ENCODE measurements at regions not wholly inside any gene's neighbourhood (a gene's known extent, or its start where the extent isn't known, plus 50 kb on each side); places are given as distances from the start of the nearest gene placed in this dataset.
"Not testable (repeated sequence)": the region's sequence is repeated elsewhere in the genome, so short reads cannot be mapped to it uniquely, and the experiment has no call there.

DNA sequence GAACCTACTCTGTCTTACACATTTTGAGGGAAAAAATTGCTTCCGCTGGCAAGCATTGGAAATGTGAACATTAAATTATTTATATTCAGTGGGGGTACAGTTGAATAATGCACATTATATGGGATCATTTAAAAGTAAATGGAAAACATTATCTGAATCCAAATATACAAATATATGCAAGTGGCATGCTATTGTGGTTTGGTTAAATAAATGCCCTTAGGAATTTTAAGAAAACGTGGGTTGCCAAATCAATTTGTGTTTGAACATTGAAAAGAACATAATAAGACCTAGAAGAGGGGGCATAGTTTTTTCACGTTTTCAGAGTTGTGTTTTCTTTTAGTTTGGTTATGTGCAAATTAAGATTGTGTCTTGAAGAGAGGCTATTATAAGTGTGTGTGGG is 230.5 kb upstream of the PRKX start:
- no peaks in the 10 kb centered on the region for H3K27me3 ChIP-seq (ENCODE audit: insufficient read depth, low read length)
- no peak overlapping the region for H3K27ac ChIP-seq (ENCODE audit: low read length)
- no peak overlapping the region for H3K4me3 ChIP-seq (ENCODE audit: low read length)
- no peak overlapping the region for H3K9ac ChIP-seq (ENCODE audit: low read depth, low read length)
- H3K9me3 ChIP-seq (ENCODE audit: insufficient read depth, low read depth, low read length), result no peaks in the 10 kb centered on the region
- no peaks in the 10 kb centered on the region for H3K36me3 ChIP-seq (ENCODE audit: insufficient read depth, low read depth, low read length)
- no peaks in the 10 kb centered on the region for H3K4me1 ChIP-seq (ENCODE audit: insufficient read depth, low read length)

DNA sequence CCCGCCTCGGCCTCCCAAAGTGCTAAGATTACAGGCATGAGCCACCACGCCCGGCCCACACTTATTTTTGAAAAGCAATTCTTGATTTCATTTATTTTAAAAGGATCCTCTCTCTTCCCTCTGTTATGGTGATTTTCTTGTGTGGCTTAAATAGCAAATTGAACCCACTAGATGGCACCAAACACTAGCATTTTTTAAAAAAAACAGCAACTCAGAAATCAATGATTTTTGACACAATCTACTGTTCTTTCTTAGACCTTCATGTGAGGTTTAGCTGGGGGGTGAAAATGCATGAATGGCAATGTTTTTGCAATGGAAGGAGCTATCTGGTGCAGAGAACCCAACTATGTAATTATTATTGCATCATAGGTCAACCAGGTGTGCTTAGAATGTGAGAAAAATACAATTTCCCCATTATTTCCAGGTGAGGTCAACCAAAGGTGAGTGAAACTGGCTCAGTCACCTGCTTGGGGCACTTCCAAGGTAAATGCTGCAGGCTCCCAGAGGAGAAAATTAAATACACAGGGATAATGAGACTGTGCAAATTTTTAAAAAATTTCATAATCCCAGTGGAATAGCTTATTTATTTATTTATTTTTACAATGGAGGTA is 226.7 kb upstream of the PRKX start:
- H3K27ac ChIP-seq (ENCODE audit: low read length), result no peak overlapping the region
- no peaks in the 10 kb centered on the region for H3K9me3 ChIP-seq (ENCODE audit: insufficient read depth, low read depth, low read length)
- no peak overlapping the region for H3K9ac ChIP-seq (ENCODE audit: low read depth, low read length)
- H3K27me3 ChIP-seq (ENCODE audit: insufficient read depth, low read length), result no peaks in the 10 kb centered on the region
- H3K4me1 ChIP-seq (ENCODE audit: insufficient read depth, low read length), result no peaks in the 10 kb centered on the region
- H3K36me3 ChIP-seq (ENCODE audit: insufficient read depth, low read depth, low read length), result no peaks in the 10 kb centered on the region
- H3K4me3 ChIP-seq (ENCODE audit: low read length), result no peak overlapping the region

DNA sequence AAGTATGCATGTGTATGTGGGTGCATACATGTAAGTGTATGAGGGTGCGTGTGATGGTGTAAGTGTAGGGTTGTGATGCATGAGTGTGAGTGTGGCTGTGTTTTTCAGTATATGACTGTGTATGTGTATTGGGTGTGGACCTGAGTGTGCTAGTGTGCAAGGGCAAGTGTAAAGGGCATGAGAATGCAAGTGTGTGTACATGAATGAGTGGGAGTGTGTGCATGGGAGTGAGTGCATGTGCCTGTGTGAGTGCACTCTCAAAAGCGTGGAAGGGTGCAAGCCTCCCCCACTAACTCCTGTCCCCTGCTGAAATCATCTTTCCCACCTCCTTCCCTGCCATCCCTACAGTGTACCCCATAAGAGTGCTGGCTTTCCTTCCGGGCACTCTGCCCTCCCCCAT is 225.1 kb upstream of the PRKX start:
- Histone ChIP-seq H3K9ac (ENCODE audit: low read depth, low read length) (no peak overlapping the region), H3K4me1 (ENCODE audit: insufficient read depth, low read length) (no peaks in the 10 kb centered on the region), H3K4me3 (ENCODE audit: low read length) (no peak overlapping the region), H3K9me3 (ENCODE audit: insufficient read depth, low read depth, low read length) (no peaks in the 10 kb centered on the region), H3K27ac (ENCODE audit: low read length) (no peak overlapping the region), H3K36me3 (ENCODE audit: insufficient read depth, low read depth, low read length) (no peaks in the 10 kb centered on the region), H3K27me3 (ENCODE audit: insufficient read depth, low read length) (no peaks in the 10 kb centered on the region)

DNA sequence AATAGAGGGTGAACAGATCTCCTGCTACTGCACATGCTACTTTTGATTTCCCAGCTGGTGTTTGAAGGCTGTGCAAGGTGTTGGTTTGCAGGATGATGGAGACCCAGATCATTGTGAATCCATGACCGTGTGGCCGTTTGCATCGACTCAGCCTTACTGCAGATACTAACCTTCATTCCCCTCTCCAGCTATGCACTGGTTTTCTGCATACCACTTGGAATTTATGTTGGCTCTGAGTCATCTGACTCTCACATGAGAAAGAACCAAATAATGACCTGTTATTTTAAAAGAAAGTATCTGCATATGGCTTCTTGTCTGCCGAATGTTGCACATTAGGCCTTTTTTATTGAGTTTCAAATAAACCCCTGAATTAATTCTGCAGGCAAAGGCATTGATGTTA is 221.7 kb upstream of the PRKX start:
- not testable (repeated sequence) for H3K27ac ChIP-seq (ENCODE audit: low read length); H3K9ac ChIP-seq (ENCODE audit: low read depth, low read length); H3K4me1 ChIP-seq (ENCODE audit: insufficient read depth, low read length); H3K36me3 ChIP-seq (ENCODE audit: insufficient read depth, low read depth, low read length); H3K27me3 ChIP-seq (ENCODE audit: insufficient read depth, low read length); H3K4me3 ChIP-seq (ENCODE audit: low read length); H3K9me3 ChIP-seq (ENCODE audit: insufficient read depth, low read depth, low read length)

DNA sequence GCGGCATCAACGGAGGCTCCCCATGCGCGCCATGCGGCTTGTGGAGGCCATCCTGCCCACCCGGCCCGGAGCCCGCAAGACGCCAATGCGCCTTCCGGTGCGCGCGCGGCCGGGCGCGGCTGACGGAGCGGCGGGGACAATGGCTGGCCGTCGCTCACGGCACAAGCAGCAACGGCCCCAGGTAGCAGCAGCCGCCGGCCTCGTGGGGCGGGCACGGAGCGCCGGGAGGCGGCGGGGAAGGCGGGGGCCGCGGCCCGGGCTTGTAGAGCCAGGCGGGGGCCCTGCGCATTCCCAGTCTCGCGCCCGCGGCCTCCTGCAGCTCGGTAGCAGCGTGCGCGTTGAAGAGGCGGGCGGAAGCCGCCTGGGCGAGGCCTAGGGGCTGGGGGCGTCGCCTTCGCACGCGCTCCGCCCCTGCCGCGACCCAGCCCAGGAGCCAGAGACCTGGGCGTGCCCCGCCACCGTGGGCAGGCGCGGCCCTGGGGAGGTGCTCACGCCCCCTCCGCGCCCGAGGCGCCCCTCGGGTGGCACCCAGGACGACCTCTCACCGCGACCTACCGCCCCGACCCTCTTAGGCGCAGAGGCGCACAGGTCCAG is 207.1 kb upstream of the PRKX start:
- H3K9ac ChIP-seq (ENCODE audit: low read depth, low read length); H3K4me1 ChIP-seq (ENCODE audit: insufficient read depth, low read length); H3K27ac ChIP-seq (ENCODE audit: low read length); H3K36me3 ChIP-seq (ENCODE audit: insufficient read depth, low read depth, low read length); H3K4me3 ChIP-seq (ENCODE audit: low read length); H3K27me3 ChIP-seq (ENCODE audit: insufficient read depth, low read length); H3K9me3 ChIP-seq (ENCODE audit: insufficient read depth, low read depth, low read length): not testable (repeated sequence)

DNA sequence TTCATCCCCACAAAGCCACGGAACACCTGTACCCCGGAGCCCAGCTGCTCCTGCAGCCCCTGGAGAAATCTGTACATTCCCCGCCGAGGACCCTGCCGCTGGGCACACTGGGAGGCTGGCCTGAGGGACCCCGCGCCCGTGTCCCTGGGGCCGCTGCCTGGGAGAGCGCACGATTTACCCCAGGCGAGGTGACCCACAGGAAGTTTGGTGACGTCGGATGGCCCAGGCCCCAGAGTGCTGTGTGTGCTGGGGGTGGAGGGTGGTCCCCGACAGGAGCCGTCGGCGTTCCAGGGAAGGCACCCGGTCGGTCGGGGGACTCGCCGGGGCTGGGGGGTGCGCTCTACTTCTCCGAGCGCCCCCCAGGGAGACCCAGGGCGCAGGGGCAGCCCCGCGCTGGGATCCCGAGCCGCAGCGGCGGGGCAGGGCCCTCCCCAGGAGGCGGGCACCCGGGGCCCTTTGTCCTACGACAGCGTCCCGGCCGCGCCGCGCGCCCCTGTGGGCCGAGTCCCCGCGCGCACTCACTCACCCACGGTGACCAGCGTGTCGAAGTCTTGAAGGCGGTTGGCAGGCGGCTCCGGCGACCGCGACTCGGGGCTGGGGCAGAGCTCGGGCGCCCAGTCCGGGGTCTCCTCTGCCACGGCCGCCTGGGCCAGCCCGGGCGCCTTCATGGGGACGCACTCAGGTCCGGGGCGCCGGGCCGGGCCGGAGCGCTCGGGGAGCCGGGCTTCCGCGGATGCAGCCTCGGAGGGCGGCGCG is 206.4 kb upstream of the PRKX start:
- H3K4me3 ChIP-seq (ENCODE audit: low read length); H3K36me3 ChIP-seq (ENCODE audit: insufficient read depth, low read depth, low read length); H3K9me3 ChIP-seq (ENCODE audit: insufficient read depth, low read depth, low read length); H3K4me1 ChIP-seq (ENCODE audit: insufficient read depth, low read length); H3K27ac ChIP-seq (ENCODE audit: low read length); H3K27me3 ChIP-seq (ENCODE audit: insufficient read depth, low read length); H3K9ac ChIP-seq (ENCODE audit: low read depth, low read length): not testable (repeated sequence)

DNA sequence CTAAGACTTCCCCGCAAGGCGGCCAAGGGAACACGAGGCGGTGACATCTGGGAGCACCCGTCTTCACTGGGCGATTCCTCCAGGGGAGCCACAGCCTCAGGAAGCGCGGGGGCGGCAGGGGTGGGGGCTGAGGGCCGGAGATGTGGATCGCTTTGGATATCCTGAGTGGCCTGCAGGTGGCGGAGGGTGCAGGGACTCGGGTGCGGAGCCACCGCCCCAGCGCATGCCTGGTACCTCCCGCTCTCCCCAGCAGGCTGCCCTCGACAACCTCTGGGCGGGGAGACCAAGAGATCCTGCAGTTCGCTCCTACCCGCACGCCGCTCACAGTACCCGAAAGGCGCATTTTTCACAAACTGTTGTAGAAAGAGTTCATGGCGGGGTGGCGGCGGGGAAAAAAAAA is 201.4 kb upstream of the PRKX start:
- not testable (repeated sequence) for H3K4me3 ChIP-seq (ENCODE audit: low read length); H3K27me3 ChIP-seq (ENCODE audit: insufficient read depth, low read length); H3K27ac ChIP-seq (ENCODE audit: low read length); H3K9me3 ChIP-seq (ENCODE audit: insufficient read depth, low read depth, low read length); H3K9ac ChIP-seq (ENCODE audit: low read depth, low read length); H3K4me1 ChIP-seq (ENCODE audit: insufficient read depth, low read length); H3K36me3 ChIP-seq (ENCODE audit: insufficient read depth, low read depth, low read length)

DNA sequence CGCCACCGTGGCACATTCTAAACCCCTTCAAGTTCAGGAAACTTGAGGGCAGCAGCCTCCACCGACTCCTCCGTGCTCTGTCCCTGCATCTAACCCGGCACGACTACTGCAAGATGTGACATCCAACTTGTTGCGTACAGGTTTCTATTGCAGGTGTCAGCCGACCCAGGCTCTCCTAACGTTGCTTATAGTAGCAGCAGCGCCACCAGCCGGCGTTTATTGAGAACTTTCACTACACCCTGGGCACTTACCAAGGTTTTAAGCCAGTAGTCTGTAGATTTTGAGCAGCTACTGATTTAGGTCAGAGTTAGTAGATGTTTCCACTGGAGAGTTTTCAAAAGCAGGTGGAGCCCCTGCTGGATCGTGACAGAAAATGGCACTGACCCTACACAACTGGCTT is 200.6 kb upstream of the PRKX start:
- H3K9ac ChIP-seq (ENCODE audit: low read depth, low read length); H3K27me3 ChIP-seq (ENCODE audit: insufficient read depth, low read length); H3K9me3 ChIP-seq (ENCODE audit: insufficient read depth, low read depth, low read length); H3K36me3 ChIP-seq (ENCODE audit: insufficient read depth, low read depth, low read length); H3K4me3 ChIP-seq (ENCODE audit: low read length); H3K27ac ChIP-seq (ENCODE audit: low read length); H3K4me1 ChIP-seq (ENCODE audit: insufficient read depth, low read length): not testable (repeated sequence)

DNA sequence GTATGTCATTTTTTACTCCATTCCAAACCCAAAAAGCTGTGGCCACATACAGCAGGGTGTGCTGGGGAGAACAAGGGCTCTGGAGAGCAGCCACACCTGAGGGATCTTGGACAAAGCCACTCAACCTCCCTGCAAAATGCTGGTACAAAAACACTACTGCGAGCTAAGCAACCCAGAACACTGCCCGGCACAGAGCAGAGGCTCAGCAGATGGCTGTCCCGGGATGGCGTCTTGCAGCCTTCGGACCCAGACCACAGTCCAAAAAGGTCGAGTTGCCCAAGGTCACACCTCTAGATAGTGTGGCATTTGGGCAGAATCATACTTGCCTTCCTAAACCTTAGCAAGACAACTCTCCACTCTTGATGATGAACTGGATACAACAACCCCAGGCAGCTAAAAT is 197.6 kb upstream of the PRKX start:
- not testable (repeated sequence) for H3K27me3 ChIP-seq (ENCODE audit: insufficient read depth, low read length); H3K4me3 ChIP-seq (ENCODE audit: low read length); H3K36me3 ChIP-seq (ENCODE audit: insufficient read depth, low read depth, low read length)

DNA sequence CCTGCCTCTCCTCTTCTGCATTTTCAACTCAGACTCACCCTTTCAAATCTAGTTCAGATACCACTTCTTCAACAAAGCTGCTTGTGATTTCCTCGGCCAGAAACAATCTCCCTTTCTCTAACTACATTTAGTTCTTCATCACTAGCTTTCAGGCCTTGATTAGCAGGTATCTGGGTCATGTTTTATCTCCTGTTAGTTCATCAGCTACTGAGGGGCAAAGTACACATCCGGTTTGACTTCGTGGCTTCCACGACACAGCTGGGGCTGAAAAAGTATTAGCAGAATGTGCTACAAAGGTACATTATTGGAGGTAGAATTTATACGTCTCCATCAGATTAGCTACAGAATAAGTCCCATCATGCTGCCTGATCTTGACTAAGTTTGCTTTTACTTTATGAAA is 197.2 kb upstream of the PRKX start:
- H3K36me3 ChIP-seq (ENCODE audit: insufficient read depth, low read depth, low read length); H3K27me3 ChIP-seq (ENCODE audit: insufficient read depth, low read length); H3K9ac ChIP-seq (ENCODE audit: low read depth, low read length); H3K9me3 ChIP-seq (ENCODE audit: insufficient read depth, low read depth, low read length); H3K27ac ChIP-seq (ENCODE audit: low read length); H3K4me3 ChIP-seq (ENCODE audit: low read length); H3K4me1 ChIP-seq (ENCODE audit: insufficient read depth, low read length): not testable (repeated sequence)

More for the DNA sequence above, 197.6 kb upstream of the PRKX start:
- not testable (repeated sequence) for H3K27ac ChIP-seq (ENCODE audit: low read length); H3K9me3 ChIP-seq (ENCODE audit: insufficient read depth, low read depth, low read length); H3K4me1 ChIP-seq (ENCODE audit: insufficient read depth, low read length); H3K9ac ChIP-seq (ENCODE audit: low read depth, low read length)

DNA sequence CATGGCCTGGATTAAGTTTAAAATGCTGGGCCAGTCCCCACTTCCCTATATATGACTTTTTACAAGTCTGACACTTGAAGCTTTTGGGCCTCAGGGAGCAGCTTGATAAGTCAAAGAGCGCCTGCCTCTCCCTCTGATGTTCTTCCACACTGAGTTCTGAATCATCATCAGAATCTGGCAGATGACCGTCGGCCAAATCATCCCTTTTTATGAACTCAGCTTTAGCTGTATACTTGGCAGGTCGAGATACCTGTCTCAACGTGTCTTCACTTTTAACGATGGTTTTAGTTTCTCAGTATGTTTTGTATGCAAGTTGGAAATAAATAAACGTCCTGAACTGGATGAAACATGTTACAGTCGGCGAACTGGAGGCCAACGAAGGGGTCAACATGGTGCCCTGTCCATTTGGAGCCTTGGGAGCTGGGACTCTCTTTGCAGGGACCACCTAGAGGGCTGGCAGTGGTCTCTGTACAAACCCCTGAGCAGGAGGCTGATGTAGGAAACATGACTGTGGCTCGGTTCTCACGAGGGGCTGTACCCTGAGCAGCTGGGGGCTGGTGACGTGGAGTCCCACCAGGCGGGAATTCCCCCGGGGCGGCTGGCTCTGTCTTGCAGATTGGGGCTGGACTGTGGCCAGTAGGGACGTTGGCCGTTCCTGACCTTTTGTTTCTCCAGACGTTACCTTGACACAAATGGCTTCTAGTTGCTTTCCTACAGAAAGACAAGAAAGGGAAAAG is 192.2 kb upstream of the PRKX start:
- not testable (repeated sequence) for H3K4me3 ChIP-seq (ENCODE audit: low read length); H3K27ac ChIP-seq (ENCODE audit: low read length); H3K36me3 ChIP-seq (ENCODE audit: insufficient read depth, low read depth, low read length); H3K9me3 ChIP-seq (ENCODE audit: insufficient read depth, low read depth, low read length); H3K27me3 ChIP-seq (ENCODE audit: insufficient read depth, low read length); H3K9ac ChIP-seq (ENCODE audit: low read depth, low read length); H3K4me1 ChIP-seq (ENCODE audit: insufficient read depth, low read length)

DNA sequence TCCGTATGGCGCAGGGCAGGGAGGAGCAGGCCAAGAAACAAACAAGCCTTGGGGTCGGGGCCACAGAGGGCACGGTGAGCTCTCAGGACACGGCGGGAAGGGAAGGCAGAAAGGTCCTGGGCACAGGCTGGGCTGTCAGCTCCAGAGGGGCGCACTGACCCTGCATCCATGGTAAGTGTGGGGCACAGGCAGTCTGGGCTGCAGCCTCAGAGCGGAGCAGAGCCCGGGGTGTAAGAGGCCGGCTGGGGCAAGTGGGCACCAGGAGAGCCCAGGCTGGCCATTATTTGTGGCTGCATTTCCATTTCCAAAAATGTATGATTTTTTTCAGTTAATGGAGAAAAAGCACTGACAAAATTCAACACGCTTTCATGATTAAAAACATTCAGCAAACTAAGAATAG is 188.8 kb upstream of the PRKX start:
- not testable (repeated sequence) for H3K27ac ChIP-seq (ENCODE audit: low read length); H3K9me3 ChIP-seq (ENCODE audit: insufficient read depth, low read depth, low read length); H3K36me3 ChIP-seq (ENCODE audit: insufficient read depth, low read depth, low read length); H3K4me3 ChIP-seq (ENCODE audit: low read length); H3K9ac ChIP-seq (ENCODE audit: low read depth, low read length); H3K27me3 ChIP-seq (ENCODE audit: insufficient read depth, low read length); H3K4me1 ChIP-seq (ENCODE audit: insufficient read depth, low read length)
